ENCODE measurements at regions not wholly inside any gene's neighbourhood (a gene's known extent, or its start where the extent isn't known, plus 50 kb on each side); places are given as distances from the start of the nearest gene placed in this dataset.

DNA sequence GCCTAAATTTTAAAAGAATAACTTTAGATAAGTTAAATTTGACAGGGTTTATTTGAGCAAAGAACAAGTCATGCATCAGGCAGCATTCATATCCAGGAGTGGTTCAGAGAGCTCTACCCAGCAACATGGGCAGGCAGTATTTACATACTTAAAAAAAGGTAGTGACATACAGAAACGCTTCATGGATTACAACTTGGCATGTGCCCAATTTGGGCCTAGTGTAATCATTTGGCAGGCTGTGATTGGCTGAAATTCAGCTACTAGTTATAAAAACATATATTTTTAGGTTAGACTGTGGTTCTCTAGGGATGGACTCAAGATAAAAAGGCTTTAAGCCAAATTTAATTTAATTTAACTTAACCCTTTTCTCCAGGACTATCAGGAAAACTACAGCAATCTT is 374.0 kb upstream of the ADAMTS16 start:
- Histone ChIP-seq H3K79me2 (no peaks in the 10 kb centered on the region), H3K36me3 (ENCODE audit: control insufficient read depth, insufficient read depth, low read length) (no peaks in the 10 kb centered on the region), H3K9ac (no peak overlapping the region), H3K4me1 (no peaks in the 10 kb centered on the region), H3K4me3 (ENCODE audit: low read depth, low read length) (no peak overlapping the region), H3K27me3 (ENCODE audit: control insufficient read depth, insufficient read depth, low read length) (no peaks in the 10 kb centered on the region), H3K4me2 (ENCODE audit: low read length) (no peak overlapping the region), H2AFZ (no peak overlapping the region), H3K27ac (no peak overlapping the region), H3K9me3 (ENCODE audit: control insufficient read depth, low read length) (no peaks in the 10 kb centered on the region)
- TF ChIP-seq, protein P1, sequence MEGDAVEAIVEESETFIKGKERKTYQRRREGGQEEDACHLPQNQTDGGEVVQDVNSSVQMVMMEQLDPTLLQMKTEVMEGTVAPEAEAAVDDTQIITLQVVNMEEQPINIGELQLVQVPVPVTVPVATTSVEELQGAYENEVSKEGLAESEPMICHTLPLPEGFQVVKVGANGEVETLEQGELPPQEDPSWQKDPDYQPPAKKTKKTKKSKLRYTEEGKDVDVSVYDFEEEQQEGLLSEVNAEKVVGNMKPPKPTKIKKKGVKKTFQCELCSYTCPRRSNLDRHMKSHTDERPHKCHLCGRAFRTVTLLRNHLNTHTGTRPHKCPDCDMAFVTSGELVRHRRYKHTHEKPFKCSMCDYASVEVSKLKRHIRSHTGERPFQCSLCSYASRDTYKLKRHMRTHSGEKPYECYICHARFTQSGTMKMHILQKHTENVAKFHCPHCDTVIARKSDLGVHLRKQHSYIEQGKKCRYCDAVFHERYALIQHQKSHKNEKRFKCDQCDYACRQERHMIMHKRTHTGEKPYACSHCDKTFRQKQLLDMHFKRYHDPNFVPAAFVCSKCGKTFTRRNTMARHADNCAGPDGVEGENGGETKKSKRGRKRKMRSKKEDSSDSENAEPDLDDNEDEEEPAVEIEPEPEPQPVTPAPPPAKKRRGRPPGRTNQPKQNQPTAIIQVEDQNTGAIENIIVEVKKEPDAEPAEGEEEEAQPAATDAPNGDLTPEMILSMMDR (IDR thresholded peaks at IDR 0.05): no peak

GRCh38 chr5:4772591-4772990 is 367.5 kb upstream of the ADAMTS16 start:
- Histone ChIP-seq H3K79me2 (no peaks in the 10 kb centered on the region), H3K36me3 (ENCODE audit: control insufficient read depth, insufficient read depth, low read length) (no peaks in the 10 kb centered on the region), H2AFZ (no peak overlapping the region), H3K9me3 (ENCODE audit: control insufficient read depth, low read length) (no peaks in the 10 kb centered on the region), H3K4me1 (no peaks in the 10 kb centered on the region), H3K4me2 (ENCODE audit: low read length) (no peak overlapping the region), H3K27ac (no peak overlapping the region), H3K27me3 (ENCODE audit: control insufficient read depth, insufficient read depth, low read length) (no peaks in the 10 kb centered on the region), H3K4me3 (ENCODE audit: low read depth, low read length) (no peak overlapping the region), H3K9ac (no peak overlapping the region)
- TF ChIP-seq, protein P1 (IDR thresholded peaks at IDR 0.05): no peak

- Histone ChIP-seq H3K4me3 (ENCODE audit: low read depth, low read length) (no peak overlapping the region), H3K27me3 (ENCODE audit: control insufficient read depth, insufficient read depth, low read length) (no peaks in the 10 kb centered on the region), H3K36me3 (ENCODE audit: control insufficient read depth, insufficient read depth, low read length) (no peaks in the 10 kb centered on the region), H3K9ac (no peak overlapping the region), H3K4me2 (ENCODE audit: low read length) (no peak overlapping the region), H3K9me3 (ENCODE audit: control insufficient read depth, low read length) (no peaks in the 10 kb centered on the region), H3K27ac (no peak overlapping the region), H2AFZ (no peak overlapping the region), H3K4me1 (no peaks in the 10 kb centered on the region), H3K79me2 (no peaks in the 10 kb centered on the region)
- TF ChIP-seq, protein P1 (IDR thresholded peaks at IDR 0.05): no peak
These were observed 366.3 kb upstream of the ADAMTS16 start for GRCh38 chr5:4773827-4774317.

- no peaks in the 10 kb centered on the region for H3K4me1 ChIP-seq
- TF ChIP-seq, protein P1 (IDR thresholded peaks at IDR 0.05): no peak
These were observed 362.7 kb upstream of the ADAMTS16 start for GRCh38 chr5:4777435-4777834.

GRCh38 chr5:4780633-4781032 is 359.5 kb upstream of the ADAMTS16 start:
- Histone ChIP-seq H2AFZ (no peak overlapping the region), H3K27me3 (ENCODE audit: control insufficient read depth, insufficient read depth, low read length) (no peaks in the 10 kb centered on the region), H3K27ac (no peak overlapping the region), H3K36me3 (ENCODE audit: control insufficient read depth, insufficient read depth, low read length) (no peaks in the 10 kb centered on the region), H3K4me1 (no peaks in the 10 kb centered on the region), H3K9ac (no peak overlapping the region), H3K4me3 (ENCODE audit: low read depth, low read length) (no peak overlapping the region), H3K79me2 (no peaks in the 10 kb centered on the region), H3K9me3 (ENCODE audit: control insufficient read depth, low read length) (no peaks in the 10 kb centered on the region), H3K4me2 (ENCODE audit: low read length) (no peak overlapping the region)
- TF ChIP-seq, protein P1 (IDR thresholded peaks at IDR 0.05): no peak

More at GRCh38 chr5:4777435-4777834, 362.7 kb upstream of the ADAMTS16 start:
- no peak overlapping the region for H2AFZ ChIP-seq
- no peak overlapping the region for H3K27ac ChIP-seq
- no peaks in the 10 kb centered on the region for H3K27me3 ChIP-seq (ENCODE audit: control insufficient read depth, insufficient read depth, low read length)
- no peaks in the 10 kb centered on the region for H3K36me3 ChIP-seq (ENCODE audit: control insufficient read depth, insufficient read depth, low read length)
- H3K9ac ChIP-seq: no peak overlapping the region
- H3K9me3 ChIP-seq (ENCODE audit: control insufficient read depth, low read length): no peaks in the 10 kb centered on the region
- no peak overlapping the region for H3K4me3 ChIP-seq (ENCODE audit: low read depth, low read length)
- no peaks in the 10 kb centered on the region for H3K79me2 ChIP-seq
- H3K4me2 ChIP-seq (ENCODE audit: low read length): no peak overlapping the region
